Trophoblast cell (in vitro differentiated cells and primary cell): ENCODE measurements at regions not wholly inside any gene's neighbourhood (a gene's known extent, or its start where the extent isn't known, plus 50 kb on each side); places are given as distances from the start of the nearest gene placed in this dataset.
A peak's percentile ranks its signal among the peaks of the same experiment; 100 is the strongest.

Experiments
- DNase-seq, 2 donors: peaks; one replicate each; pipeline ENCODE4 v3.0.0-alpha.2; 2016
- H2AFZ ChIP-seq: 2 replicates; pipeline ENCODE4 v1.6.1; 2013; ENCODE audit warnings: low read length, moderate library complexity, mild to moderate bottlenecking; ENCODE audit not compliant: insufficient read depth, poor library complexity
- H2AK5ac ChIP-seq: 2 replicates; pipeline ENCODE4 v1.6.1; 2013; ENCODE audit warnings: mild to moderate bottlenecking, low read length
- H2BK120ac ChIP-seq: 2 replicates; pipeline ENCODE4 v1.6.1; 2013; ENCODE audit warnings: low read length, mild to moderate bottlenecking, moderate library complexity; ENCODE audit not compliant: insufficient read depth, poor library complexity
- H2BK12ac ChIP-seq: 2 replicates; pipeline ENCODE4 v1.6.1; 2013; ENCODE audit warnings: mild to moderate bottlenecking, low read length, moderate library complexity
- H2BK5ac ChIP-seq: 2 replicates; pipeline ENCODE4 v1.6.1; 2013; ENCODE audit warnings: low read length, low read depth, moderate library complexity, mild to moderate bottlenecking; ENCODE audit not compliant: poor library complexity
- H3K14ac ChIP-seq: 2 replicates; pipeline ENCODE4 v1.6.1; 2013; ENCODE audit warnings: mild to moderate bottlenecking, low read length
- H3K18ac ChIP-seq: 2 replicates; pipeline ENCODE4 v1.6.1; 2013; ENCODE audit warnings: mild to moderate bottlenecking, low read length
- H3K23ac ChIP-seq: 2 replicates; pipeline ENCODE4 v1.6.1; 2013; ENCODE audit warnings: low read length
- H3K27ac ChIP-seq: 2 replicates; pipeline ENCODE4 v1.5.1; 2013; ENCODE audit warnings: low read depth, mild to moderate bottlenecking, inconsistent platforms, low read length, moderate library complexity
- H3K27me3 ChIP-seq: 2 replicates; pipeline ENCODE4 v1.6.1; 2013; ENCODE audit warnings: inconsistent platforms, mild to moderate bottlenecking, low read length, moderate library complexity; ENCODE audit not compliant: insufficient read depth
- H3K36me3 ChIP-seq, 2 experiments: 1 replicate in 1 of 2; 2 replicates in 1 of 2; pipeline ENCODE4 v1.6.1; 2013; ENCODE audit warnings: low read length in 2 of 2, mild to moderate bottlenecking in 2 of 2, moderate library complexity in 1 of 2; ENCODE audit not compliant: insufficient read depth in 2 of 2, control insufficient read depth in 1 of 2
- H3K4ac ChIP-seq: 2 replicates; pipeline ENCODE4 v1.6.1; 2013; ENCODE audit warnings: low read depth, mild to moderate bottlenecking, low read length, moderate library complexity
- H3K4me1 ChIP-seq, 2 experiments: 1 replicate in 1 of 2; 2 replicates in 1 of 2; pipeline ENCODE4 v1.6.1; 2013; ENCODE audit warnings: low read length in 2 of 2, mild to moderate bottlenecking in 2 of 2, moderate library complexity in 1 of 2; ENCODE audit not compliant: insufficient read depth in 2 of 2, control insufficient read depth in 1 of 2
- H3K4me2 ChIP-seq: 2 replicates; pipeline ENCODE4 v1.6.1; 2013; ENCODE audit warnings: inconsistent platforms, mild to moderate bottlenecking, low read length, moderate library complexity
- H3K4me3 ChIP-seq: 2 replicates; pipeline ENCODE4 v1.5.1; 2013; ENCODE audit warnings: mild to moderate bottlenecking, low read depth, low read length, inconsistent platforms
- H3K79me1 ChIP-seq: one replicate; pipeline ENCODE4 v1.6.1; 2013; ENCODE audit warnings: low read length
- H3K79me2 ChIP-seq: 2 replicates; pipeline ENCODE4 v1.6.1; 2013; ENCODE audit warnings: low read length, mild to moderate bottlenecking; ENCODE audit not compliant: control insufficient read depth, insufficient read depth, poor library complexity
- H3K9ac ChIP-seq: 2 replicates; pipeline ENCODE4 v1.6.1; 2013; ENCODE audit warnings: mild to moderate bottlenecking, low read length
- H3K9me3 ChIP-seq: 2 replicates; pipeline ENCODE4 v1.6.1; 2013; ENCODE audit warnings: low read depth, mild to moderate bottlenecking, control low read depth, inconsistent platforms, low read length; ENCODE audit not compliant: insufficient read depth
- H4K12ac ChIP-seq: 2 replicates; pipeline ENCODE4 v1.6.1; 2013; ENCODE audit warnings: low read depth, mild to moderate bottlenecking, low read length, moderate library complexity
- H4K8ac ChIP-seq: 2 replicates; pipeline ENCODE4 v1.6.1; 2013; ENCODE audit warnings: low read depth, mild to moderate bottlenecking, low read length, moderate library complexity
- H4K91ac ChIP-seq: one replicate; pipeline ENCODE4 v1.6.1; 2013; ENCODE audit warnings: low read depth, mild to moderate bottlenecking, low read length, moderate library complexity
- WGBS: extraction: QIAGEN DNeasy Blood & Tissue Kit; methylation state at CpG from one replicate; pipeline ENCODE4 v1.1.7; 2013; ENCODE audit warnings: missing lambda C conversion rate; ENCODE audit not compliant: insufficient read length, insufficient coverage; ENCODE audit errors: extremely low coverage; 5-methylcytosine and 5-hydroxymethylcytosine counted together

DNA sequence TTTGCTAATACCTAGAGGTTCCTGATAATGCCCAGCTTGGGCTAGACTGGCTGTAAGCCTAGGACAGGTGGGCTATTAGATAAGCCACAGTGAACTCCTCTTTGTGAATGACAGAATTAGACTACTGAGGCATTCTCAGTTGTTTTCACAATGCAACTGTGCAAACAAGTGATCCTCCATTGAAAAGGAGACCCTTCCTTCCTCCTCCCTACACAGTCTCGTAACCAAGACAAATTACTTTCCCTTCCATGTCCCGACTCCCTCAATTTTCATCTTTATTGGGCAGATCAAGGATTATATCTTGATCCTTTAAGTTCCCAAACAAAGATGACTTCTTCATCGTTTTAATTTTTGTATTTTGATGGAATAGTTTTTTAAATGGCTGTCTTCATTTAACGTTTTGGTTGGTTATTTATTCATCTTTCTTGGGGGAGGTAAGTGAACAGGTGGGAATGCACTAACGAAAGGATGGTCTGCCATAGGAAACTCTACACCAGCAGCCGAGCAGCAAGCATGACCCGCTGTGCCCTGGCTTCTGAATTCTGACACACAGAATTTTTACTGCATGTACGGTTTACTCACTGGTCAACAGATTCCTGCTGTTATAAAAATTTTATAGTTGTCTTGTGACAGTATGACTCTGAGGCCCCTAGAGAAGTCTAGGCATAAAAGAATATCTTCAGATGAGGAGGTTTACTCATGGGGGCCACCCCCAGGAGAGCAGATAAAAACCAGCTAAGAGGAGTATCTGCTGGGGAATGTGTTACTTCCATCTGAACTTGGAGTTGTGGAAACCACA is 137.5 kb upstream of the TUT7 start:
- Histone ChIP-seq H3K27ac (no peak overlapping the region), H4K12ac (no peak overlapping the region), H2AFZ (no peak overlapping the region), H2BK12ac (no peak overlapping the region), H3K36me3 (no peaks in the 10 kb centered on the region), H2BK5ac (no peak overlapping the region), H3K79me1 (peaks cover 8% of the 10 kb centered on the region), H3K4me2 (no peak overlapping the region), H3K27me3 (no peaks in the 10 kb centered on the region), H2BK120ac (no peak overlapping the region), H2AK5ac (no peak overlapping the region), H3K14ac (no peak overlapping the region), H3K23ac (no peak overlapping the region), H3K79me2 (no peaks in the 10 kb centered on the region), H3K4ac (no peak overlapping the region), H3K4me1 (no peaks in the 10 kb centered on the region), H4K91ac (peak overlapping the region; percentile 35), H3K9me3 (no peaks in the 10 kb centered on the region), H4K8ac (no peak overlapping the region), H3K18ac (no peak overlapping the region), H3K9ac (no peak overlapping the region), H3K4me3 (no peak overlapping the region)
- no CpG with 5 or more reads among the region's 8 CpGs for WGBS
- no peak for DNase-seq

DNA sequence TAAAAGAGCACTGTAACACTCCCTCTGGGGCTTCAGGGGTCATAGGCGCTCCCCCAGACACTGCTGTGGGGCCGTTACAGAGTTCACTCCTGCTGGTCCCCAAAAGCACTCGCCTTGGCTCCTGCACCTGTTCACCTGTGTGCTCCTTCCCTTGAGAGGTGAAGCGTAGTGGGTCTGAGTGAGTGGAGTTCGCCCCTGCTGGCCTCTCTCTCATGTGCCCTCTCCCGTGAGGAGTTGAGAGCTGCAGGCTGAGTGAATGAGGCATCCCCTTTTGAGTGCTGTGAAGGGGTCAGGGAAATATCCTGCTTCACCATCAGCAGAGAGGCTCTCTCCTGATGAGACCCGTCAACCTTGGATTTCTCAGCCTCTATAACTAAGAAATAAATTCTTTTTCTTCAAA is 134.6 kb upstream of the TUT7 start:
- Histone ChIP-seq H4K8ac (no peak overlapping the region), H3K79me2 (no peaks in the 10 kb centered on the region), H3K36me3 (no peaks in the 10 kb centered on the region), H3K4me1 (peaks cover 0 to 3% of the 10 kb centered on the region in 2 experiments), H3K79me1 (peaks cover 8% of the 10 kb centered on the region), H4K91ac (peak overlapping the region; percentile 31), H2BK5ac (no peak overlapping the region), H3K4me3 (no peak overlapping the region), H4K12ac (no peak overlapping the region), H2AFZ (no peak overlapping the region), H3K4ac (no peak overlapping the region), H3K18ac (no peak overlapping the region), H3K23ac (no peak overlapping the region), H2AK5ac (peak overlapping the region; percentile 13), H3K9me3 (no peaks in the 10 kb centered on the region), H3K27ac (no peak overlapping the region), H3K27me3 (no peaks in the 10 kb centered on the region), H3K14ac (peak overlapping the region; percentile 21), H2BK120ac (no peak overlapping the region), H2BK12ac (peak overlapping the region; percentile 78), H3K9ac (no peak overlapping the region), H3K4me2 (no peak overlapping the region)
- no CpG with 5 or more reads among the region's 7 CpGs for WGBS
- no peak for DNase-seq

DNA sequence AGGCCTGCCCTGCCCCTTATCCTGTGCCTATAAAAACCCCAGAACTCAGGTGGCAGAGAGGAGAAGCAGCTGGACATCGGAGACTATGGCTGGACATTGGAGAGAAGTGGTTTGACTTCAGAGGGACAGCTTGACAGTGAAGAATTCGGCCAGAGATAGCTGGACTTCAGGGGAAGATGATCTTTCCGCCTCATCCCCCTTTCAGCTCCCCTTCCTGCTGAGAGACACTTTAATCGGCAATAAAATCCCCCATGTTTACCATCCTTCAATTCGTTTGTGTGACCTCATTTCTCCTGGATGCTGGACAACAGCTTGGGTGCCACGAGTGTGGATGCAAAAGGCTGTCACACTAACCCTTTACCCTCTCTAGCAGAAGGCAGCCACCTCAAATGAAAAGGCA is 134.1 kb upstream of the TUT7 start:
- no peak overlapping the region for H3K23ac ChIP-seq
- H2AK5ac ChIP-seq, result no peak overlapping the region
- peak overlapping the region; percentile 78 for H2BK12ac ChIP-seq
- peak overlapping the region; percentile 21 for H3K14ac ChIP-seq
- H2AFZ ChIP-seq, result no peak overlapping the region
- H3K4me2 ChIP-seq, result no peak overlapping the region
- no peak overlapping the region for H3K18ac ChIP-seq
- H3K79me2 ChIP-seq, result no peaks in the 10 kb centered on the region
- no peak overlapping the region for H3K4ac ChIP-seq
- no peak overlapping the region for H3K9ac ChIP-seq
- no peak overlapping the region for H3K27ac ChIP-seq
- H3K9me3 ChIP-seq, result no peaks in the 10 kb centered on the region
- H3K4me1 ChIP-seq, result peaks cover 0 to 3% of the 10 kb centered on the region in 2 experiments
- H2BK120ac ChIP-seq, result peak overlapping the region; percentile 45
- no peaks in the 10 kb centered on the region for H3K27me3 ChIP-seq
- H3K36me3 ChIP-seq, result no peaks in the 10 kb centered on the region
- no peak for DNase-seq
- no peak overlapping the region for H4K12ac ChIP-seq
- no peak overlapping the region for H4K8ac ChIP-seq
- H4K91ac ChIP-seq, result peak overlapping the region; percentile 31
- peaks cover 8% of the 10 kb centered on the region for H3K79me1 ChIP-seq
- no peak overlapping the region for H2BK5ac ChIP-seq
- no CpG with 5 or more reads among the region's 6 CpGs for WGBS
- no peak overlapping the region for H3K4me3 ChIP-seq

DNA sequence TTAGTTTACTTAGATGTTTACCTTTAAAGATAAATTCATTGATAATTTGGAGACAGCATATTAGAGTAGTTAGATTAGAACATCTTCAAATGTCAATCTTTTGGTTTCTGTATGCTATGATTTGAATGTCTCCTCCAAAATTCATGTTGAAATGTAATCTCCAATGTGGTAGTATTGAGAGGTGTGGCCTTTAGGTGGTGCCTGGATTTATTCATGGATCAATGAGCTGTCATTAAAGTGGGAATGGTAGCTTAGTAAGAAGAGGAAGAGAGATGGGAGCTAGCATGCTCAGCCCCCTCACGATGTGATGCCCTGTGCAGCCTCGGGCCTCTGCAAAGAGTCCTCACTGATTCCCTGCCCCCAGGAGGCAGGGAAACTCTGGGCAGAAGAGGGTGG is 133.6 kb upstream of the TUT7 start:
- H3K36me3 ChIP-seq, result no peaks in the 10 kb centered on the region

More for the DNA sequence above, 133.6 kb upstream of the TUT7 start:
- peaks cover 8% of the 10 kb centered on the region for H3K79me1 ChIP-seq
- H3K14ac ChIP-seq, result no peak overlapping the region
- no peak overlapping the region for H4K8ac ChIP-seq
- no peak overlapping the region for H3K4me3 ChIP-seq
- H3K23ac ChIP-seq, result no peak overlapping the region
- H2AK5ac ChIP-seq, result no peak overlapping the region
- H3K79me2 ChIP-seq, result no peaks in the 10 kb centered on the region
- H3K27ac ChIP-seq, result no peak overlapping the region
- peak overlapping the region; percentile 31 for H4K91ac ChIP-seq
- no CpG with 5 or more reads among the region's 2 CpGs for WGBS
- DNase-seq, result no peak
- peak overlapping the region; percentile 45 for H2BK120ac ChIP-seq
- H2BK5ac ChIP-seq, result no peak overlapping the region
- H3K18ac ChIP-seq, result no peak overlapping the region
- H3K9ac ChIP-seq, result no peak overlapping the region
- H3K4me2 ChIP-seq, result no peak overlapping the region
- no peak overlapping the region for H2AFZ ChIP-seq
- H4K12ac ChIP-seq, result no peak overlapping the region
- no peaks in the 10 kb centered on the region for H3K27me3 ChIP-seq
- no peaks in the 10 kb centered on the region for H3K9me3 ChIP-seq
- H3K4ac ChIP-seq, result no peak overlapping the region
- peak overlapping the region; percentile 12 for H2BK12ac ChIP-seq
- peaks cover 0 to 3% of the 10 kb centered on the region in 2 experiments for H3K4me1 ChIP-seq
